WTC11 (cell line): ENCODE measurements at regions not wholly inside any gene's neighbourhood (a gene's known extent, or its start where the extent isn't known, plus 50 kb on each side); places are given as distances from the start of the nearest gene placed in this dataset.

Source experiments
- CTCF ChIP-seq: fragments of 200-600 bp; IDR thresholded peaks from 2 replicates; pipeline ENCODE4 v1.8.0; 2022; ENCODE audit warnings: antibody characterized with exemption
- HMGXB4 ChIP-seq: sonication (generic); formaldehyde crosslinking; IDR thresholded peaks from 2 replicates; pipeline ENCODE4 v1.8.1; 2023; ENCODE audit warnings: mild to moderate bottlenecking, moderate library complexity, missing genetic modification reagents
- JUN ChIP-seq: sonication (generic); formaldehyde crosslinking; IDR thresholded peaks from 2 replicates; pipeline ENCODE4 v1.8.0; 2023; ENCODE audit warnings: mild to moderate bottlenecking, missing genetic modification reagents
- MYBL2 ChIP-seq: sonication (generic); formaldehyde crosslinking; IDR thresholded peaks from 2 replicates; pipeline ENCODE4 v1.8.1; 2023; ENCODE audit warnings: mild to moderate bottlenecking, moderate library complexity, missing genetic modification reagents
- SP1 ChIP-seq: sonication (generic); formaldehyde crosslinking; conservative IDR thresholded peaks from 2 replicates; pipeline ENCODE4 v1.8.1; 2022; ENCODE audit warnings: missing genetic modification reagents
- TEAD4 ChIP-seq: sonication (generic); formaldehyde crosslinking; IDR thresholded peaks from 2 replicates; pipeline ENCODE4 v1.8.0; 2022; ENCODE audit warnings: mild to moderate bottlenecking, missing genetic modification reagents
- ZNF396 ChIP-seq: fragments of 250-450 bp; sonication (Bioruptor Pico); IDR thresholded peaks from 2 replicates; pipeline ENCODE4 v1.8.0; 2021; ENCODE audit warnings: mild to moderate bottlenecking, moderate library complexity, borderline replicate concordance

GRCh38 chr2:42865884-42866881, 73.8 kb upstream of the HAAO start:
- TF ChIP-seq CTCF (no peak), JUN (no peak), HMGXB4 (CRISPR knock-in tag) (no peak), MYBL2 (CRISPR knock-in tag) (no peak), ZNF396 (CRISPR knock-in tag) (no peak), TEAD4 (CRISPR knock-in tag) (no peak), SP1 (CRISPR knock-in tag) (no peak)
